ENCODE measurements at regions not wholly inside any gene's neighbourhood (a gene's known extent, or its start where the extent isn't known, plus 50 kb on each side); places are given as distances from the start of the nearest gene placed in this dataset.

- TF ChIP-seq ZNF274 (IDR thresholded peaks at IDR 0.05; ENCODE audit: low read depth, low read length) (no peak), SUZ12 (IDR thresholded peaks at IDR 0.05; ENCODE audit: extremely low read depth, insufficient read depth, insufficient read length) (no peak), YY1 (IDR thresholded peaks at IDR 0.05; ENCODE audit: insufficient read depth, insufficient read length) (no peak)
These were observed 341.2 kb upstream of the MAP3K7 start for GRCh38 chr6:90928051-90928450.
